SU-DHL-6 (cell line): ENCODE measurements at regions not wholly inside any gene's neighbourhood (a gene's known extent, or its start where the extent isn't known, plus 50 kb on each side); places are given as distances from the start of the nearest gene placed in this dataset.

Experiments used
- H2AFZ ChIP-seq: fragments of 200-600 bp; sonication (generic); 2 replicates; pipeline ENCODE4 v1.6.1; 2014; ENCODE audit warnings: low read depth, mild to moderate bottlenecking, moderate library complexity, mixed read lengths, antibody characterized with exemption, low read length; ENCODE audit not compliant: severe bottlenecking
- H3F3A ChIP-seq: fragments of 200-600 bp; shearing (Covaris generic); 2 replicates; pipeline ENCODE4 v1.6.0; 2016; ENCODE audit warnings: antibody characterized with exemption, mild to moderate bottlenecking; ENCODE audit not compliant: insufficient read depth
- H3K27ac ChIP-seq: fragments of 200-600 bp; sonication (generic); 2 replicates; pipeline ENCODE4 v1.5.1; 2016; ENCODE audit warnings: low read depth, mild to moderate bottlenecking, low read length, moderate library complexity, mixed read lengths
- H3K27me3 ChIP-seq: fragments of 200-600 bp; sonication (generic), shearing (Covaris generic); 2 replicates; pipeline ENCODE4 v1.6.0; 2014; ENCODE audit warnings: mild to moderate bottlenecking, low read length
- H3K36me3 ChIP-seq: fragments of 200-600 bp; sonication (generic); 2 replicates; pipeline ENCODE4 v1.6.1; 2014; ENCODE audit warnings: mild to moderate bottlenecking, low read length, mixed read lengths
- H3K4me2 ChIP-seq: fragments of 300-600, 200-600 bp; shearing (Covaris generic), sonication (generic); 2 replicates; pipeline ENCODE4 v1.6.0; 2014; ENCODE audit warnings: low read length, low read depth, mild to moderate bottlenecking; ENCODE audit not compliant: poor library complexity, severe bottlenecking
- H3K4me3 ChIP-seq: fragments of 200-600 bp; sonication (generic); 2 replicates; pipeline ENCODE4 v1.5.1; 2014; ENCODE audit warnings: antibody characterized with exemption, low read length, mild to moderate bottlenecking, mixed read lengths; ENCODE audit not compliant: insufficient read depth, poor library complexity, severe bottlenecking
- H3K79me2 ChIP-seq: fragments of 200-600 bp; sonication (generic); 2 replicates; pipeline ENCODE4 v1.6.1; 2014; ENCODE audit warnings: mild to moderate bottlenecking, low read length, moderate library complexity; ENCODE audit not compliant: insufficient read depth
- H3K9ac ChIP-seq: fragments of 200-600 bp; sonication (generic); 2 replicates; pipeline ENCODE4 v1.7.0; 2014; ENCODE audit warnings: mild to moderate bottlenecking, low read length
- H3K9me2 ChIP-seq: fragments of 200-600 bp; sonication (generic); replicated peaks from 2 replicates; pipeline ENCODE4 v1.6.1; 2014; ENCODE audit warnings: low read length; ENCODE audit not compliant: insufficient read depth
- H3K9me3 ChIP-seq: fragments of 200-600 bp; sonication (generic); 2 replicates; pipeline ENCODE4 v1.6.1; 2014; ENCODE audit warnings: low read length, mixed read lengths; ENCODE audit not compliant: insufficient read depth
- H4K20me1 ChIP-seq: fragments of 200-600 bp; sonication (generic); 2 replicates; pipeline ENCODE4 v1.6.1; 2014; ENCODE audit warnings: low read depth, mild to moderate bottlenecking, antibody characterized with exemption, low read length, moderate library complexity, mixed read lengths
- EZH2phosphoT487 ChIP-seq: fragments of 200-600 bp; sonication (generic), shearing (Covaris generic); conservative IDR thresholded peaks from 2 replicates; pipeline ENCODE4 v1.6.1; 2018; ENCODE audit warnings: mild to moderate bottlenecking, antibody characterized with exemption, low read length, moderate library complexity, mixed read lengths
- TF ChIP-seq, protein P1 (sequence below): fragments of 200-600 bp; sonication (generic); IDR thresholded peaks from one replicate; pipeline ENCODE4 v1.5.1; 2017; ENCODE audit warnings: antibody characterized with exemption, mild to moderate bottlenecking, low read length, moderate library complexity; ENCODE audit not compliant: insufficient read depth, poor library complexity, severe bottlenecking

DNA sequence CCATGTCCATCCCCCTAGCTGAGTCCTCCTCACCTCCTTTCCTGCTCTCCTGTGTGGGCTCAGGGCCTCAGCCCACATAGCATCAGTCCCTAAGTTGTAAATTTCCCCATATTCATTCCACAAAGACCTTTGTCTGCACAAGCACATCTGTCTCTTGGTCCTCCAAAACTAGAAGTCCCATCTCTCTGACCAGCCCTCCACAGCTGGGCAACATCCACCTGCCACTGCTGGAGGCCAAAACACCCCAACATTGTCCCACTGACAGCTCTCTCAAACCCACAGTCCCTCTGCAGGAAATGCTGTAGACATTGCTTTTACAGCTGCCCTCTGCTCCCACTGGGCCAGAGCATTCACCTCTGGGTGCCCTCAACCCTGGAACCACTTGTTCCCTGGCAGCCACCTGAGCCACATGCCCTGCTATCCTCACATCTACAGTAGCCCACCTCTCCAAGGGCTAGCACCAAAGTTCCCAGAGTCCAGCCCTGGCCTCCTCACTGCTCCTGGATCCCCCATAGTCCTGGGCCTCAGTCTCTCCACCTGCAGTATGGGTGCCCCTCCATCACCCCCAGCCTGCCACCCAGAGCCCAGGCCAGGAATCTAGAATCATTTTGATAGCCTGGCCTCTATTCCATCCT, 1722.7 kb downstream of the TP53TG3F start:
- no peak overlapping the region for H3K4me3 ChIP-seq
- no peak for TF ChIP-seq EZH2phosphoT487
- TF ChIP-seq, protein P1, sequence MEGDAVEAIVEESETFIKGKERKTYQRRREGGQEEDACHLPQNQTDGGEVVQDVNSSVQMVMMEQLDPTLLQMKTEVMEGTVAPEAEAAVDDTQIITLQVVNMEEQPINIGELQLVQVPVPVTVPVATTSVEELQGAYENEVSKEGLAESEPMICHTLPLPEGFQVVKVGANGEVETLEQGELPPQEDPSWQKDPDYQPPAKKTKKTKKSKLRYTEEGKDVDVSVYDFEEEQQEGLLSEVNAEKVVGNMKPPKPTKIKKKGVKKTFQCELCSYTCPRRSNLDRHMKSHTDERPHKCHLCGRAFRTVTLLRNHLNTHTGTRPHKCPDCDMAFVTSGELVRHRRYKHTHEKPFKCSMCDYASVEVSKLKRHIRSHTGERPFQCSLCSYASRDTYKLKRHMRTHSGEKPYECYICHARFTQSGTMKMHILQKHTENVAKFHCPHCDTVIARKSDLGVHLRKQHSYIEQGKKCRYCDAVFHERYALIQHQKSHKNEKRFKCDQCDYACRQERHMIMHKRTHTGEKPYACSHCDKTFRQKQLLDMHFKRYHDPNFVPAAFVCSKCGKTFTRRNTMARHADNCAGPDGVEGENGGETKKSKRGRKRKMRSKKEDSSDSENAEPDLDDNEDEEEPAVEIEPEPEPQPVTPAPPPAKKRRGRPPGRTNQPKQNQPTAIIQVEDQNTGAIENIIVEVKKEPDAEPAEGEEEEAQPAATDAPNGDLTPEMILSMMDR = no peak
- H3K9me3 ChIP-seq = no peaks in the 10 kb centered on the region

DNA sequence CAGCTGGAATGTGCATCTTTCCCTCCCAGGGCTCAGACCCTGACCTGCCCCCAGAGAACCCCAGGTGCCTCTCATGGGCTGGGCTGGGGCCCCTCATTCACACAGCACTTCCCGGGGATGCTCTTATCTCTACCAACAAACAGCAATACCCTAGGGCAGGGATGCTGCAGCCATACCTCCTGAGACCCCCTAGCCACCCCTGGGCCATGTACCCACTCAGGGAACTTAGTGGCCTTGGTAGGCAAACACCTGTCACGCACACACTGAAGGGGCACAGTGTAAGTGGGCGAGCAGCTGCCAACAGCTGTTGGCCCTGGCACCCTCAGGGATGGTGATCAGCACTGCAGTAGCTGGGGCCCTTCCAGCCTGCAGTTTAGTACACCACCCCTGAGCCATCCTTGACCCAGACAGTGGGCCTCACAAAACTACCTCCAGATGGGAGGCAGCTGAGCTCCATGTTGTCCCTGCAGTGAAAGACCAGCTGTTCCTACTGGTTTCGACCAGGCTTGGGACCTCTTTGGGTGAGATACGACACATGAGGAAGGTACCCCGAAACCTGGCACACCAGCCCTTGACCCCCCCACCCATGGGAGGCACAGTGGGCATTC, 1723.6 kb downstream of the TP53TG3F start:
- H3K79me2 ChIP-seq = no peaks in the 10 kb centered on the region
- no peaks in the 10 kb centered on the region for H3K36me3 ChIP-seq
- H3F3A ChIP-seq = no peaks in the 10 kb centered on the region
- H3K9ac ChIP-seq = no peak overlapping the region
- H3K27ac ChIP-seq = no peak overlapping the region
- TF ChIP-seq EZH2phosphoT487 = no peak
- TF ChIP-seq, protein P1 = no peak
- no peaks in the 10 kb centered on the region for H3K9me2 ChIP-seq
- no peak overlapping the region for H2AFZ ChIP-seq
- H3K27me3 ChIP-seq = no peaks in the 10 kb centered on the region
- no peaks in the 10 kb centered on the region for H4K20me1 ChIP-seq
- no peak overlapping the region for H3K4me3 ChIP-seq
- no peaks in the 10 kb centered on the region for H3K9me3 ChIP-seq
- H3K4me2 ChIP-seq = no peak overlapping the region

More for the DNA sequence above, 1722.7 kb downstream of the TP53TG3F start:
- H2AFZ ChIP-seq = no peak overlapping the region
- H3K79me2 ChIP-seq = no peaks in the 10 kb centered on the region
- H3K9ac ChIP-seq = no peak overlapping the region
- no peaks in the 10 kb centered on the region for H3K27me3 ChIP-seq
- no peaks in the 10 kb centered on the region for H4K20me1 ChIP-seq
- H3K4me2 ChIP-seq = no peak overlapping the region
- H3K36me3 ChIP-seq = no peaks in the 10 kb centered on the region
- no peaks in the 10 kb centered on the region for H3F3A ChIP-seq
- H3K9me2 ChIP-seq = no peaks in the 10 kb centered on the region
- no peak overlapping the region for H3K27ac ChIP-seq

DNA sequence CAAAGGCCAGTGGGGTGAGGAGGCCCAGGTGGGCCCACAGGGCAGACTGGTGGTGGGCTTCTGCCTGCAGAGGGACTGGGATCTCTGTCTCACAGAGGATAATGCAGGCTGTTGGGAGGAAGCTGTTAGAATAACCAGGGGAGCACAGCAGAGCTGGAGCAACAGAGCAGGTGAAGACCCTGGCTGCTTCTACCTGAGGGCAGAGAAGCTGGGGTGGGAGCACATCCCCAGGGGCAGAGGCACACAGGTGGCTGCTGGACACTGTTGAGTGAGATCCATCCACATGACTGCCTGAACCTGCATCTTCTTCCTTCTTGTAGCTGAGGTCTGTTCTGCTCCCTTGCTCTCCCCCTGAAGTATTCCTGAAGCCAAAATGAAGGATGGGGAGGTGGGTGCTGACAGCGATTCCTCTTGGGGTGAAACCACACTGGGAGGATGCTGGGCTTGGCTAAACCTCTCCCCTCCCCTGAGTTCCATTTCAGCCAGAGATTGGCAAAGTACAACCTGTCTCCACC, 1725.0 kb downstream of the TP53TG3F start:
- H3K9ac ChIP-seq = no peak overlapping the region
- no peak overlapping the region for H3K4me3 ChIP-seq
- no peaks in the 10 kb centered on the region for H3F3A ChIP-seq
- no peak overlapping the region for H3K4me2 ChIP-seq
- H3K9me3 ChIP-seq = no peaks in the 10 kb centered on the region
- H3K79me2 ChIP-seq = no peaks in the 10 kb centered on the region
- no peak overlapping the region for H2AFZ ChIP-seq
- H3K36me3 ChIP-seq = no peaks in the 10 kb centered on the region
- no peaks in the 10 kb centered on the region for H3K9me2 ChIP-seq
- H4K20me1 ChIP-seq = no peaks in the 10 kb centered on the region
- H3K27ac ChIP-seq = no peak overlapping the region
- TF ChIP-seq, protein P1 = no peak
- no peak for TF ChIP-seq EZH2phosphoT487
- no peaks in the 10 kb centered on the region for H3K27me3 ChIP-seq
